ENCODE measurements at regions not wholly inside any gene's neighbourhood (a gene's known extent, or its start where the extent isn't known, plus 50 kb on each side); places are given as distances from the start of the nearest gene placed in this dataset.

DNA sequence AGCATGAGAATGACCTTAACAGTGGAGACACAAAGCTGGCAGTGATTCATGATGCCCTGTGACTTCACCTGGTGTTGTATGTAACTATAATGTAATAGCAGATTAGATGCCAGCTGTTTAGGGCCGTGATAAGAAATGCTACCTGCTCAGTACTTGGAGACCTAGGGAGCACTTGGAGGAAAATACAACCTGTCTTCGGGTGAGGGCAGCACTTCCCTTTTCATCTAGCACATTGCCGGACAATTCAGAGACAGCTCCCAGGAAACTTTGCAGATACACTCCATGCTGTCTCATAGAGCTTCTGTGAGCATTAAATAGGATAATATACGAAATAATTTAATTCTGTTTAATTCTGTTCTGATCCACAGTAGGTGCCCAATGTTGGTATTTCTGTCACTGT lies 668.5 kb downstream of the TSN start:
- POLR2A ChIA-PET = no interaction called here
- DNase-seq (ENCODE audit: extremely low spot score) = no peak
- CTCF ChIA-PET = no interaction called here
- TF ChIP-seq LEF1 (IDR thresholded peaks at IDR 0.05; ENCODE audit: borderline replicate concordance) (no peak), ELF4 (IDR thresholded peaks at IDR 0.05) (no peak), BHLHE40 (IDR thresholded peaks at IDR 0.05; ENCODE audit: borderline replicate concordance) (no peak), FOXK2 (IDR thresholded peaks at IDR 0.05) (no peak), CTBP1 (IDR thresholded peaks at IDR 0.05; ENCODE audit: borderline replicate concordance) (no peak), SP1 (IDR thresholded peaks at IDR 0.05) (no peak), L3MBTL2 (conservative IDR thresholded peaks at IDR 0.05) (no peak), FOXM1 (IDR thresholded peaks at IDR 0.05; ENCODE audit: borderline replicate concordance) (no peak), NFRKB (IDR thresholded peaks at IDR 0.05) (no peak)
- TF ChIP-seq, protein P1, sequence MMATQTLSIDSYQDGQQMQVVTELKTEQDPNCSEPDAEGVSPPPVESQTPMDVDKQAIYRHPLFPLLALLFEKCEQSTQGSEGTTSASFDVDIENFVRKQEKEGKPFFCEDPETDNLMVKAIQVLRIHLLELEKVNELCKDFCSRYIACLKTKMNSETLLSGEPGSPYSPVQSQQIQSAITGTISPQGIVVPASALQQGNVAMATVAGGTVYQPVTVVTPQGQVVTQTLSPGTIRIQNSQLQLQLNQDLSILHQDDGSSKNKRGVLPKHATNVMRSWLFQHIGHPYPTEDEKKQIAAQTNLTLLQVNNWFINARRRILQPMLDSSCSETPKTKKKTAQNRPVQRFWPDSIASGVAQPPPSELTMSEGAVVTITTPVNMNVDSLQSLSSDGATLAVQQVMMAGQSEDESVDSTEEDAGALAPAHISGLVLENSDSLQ (IDR thresholded peaks at IDR 0.05) = no peak

DNA sequence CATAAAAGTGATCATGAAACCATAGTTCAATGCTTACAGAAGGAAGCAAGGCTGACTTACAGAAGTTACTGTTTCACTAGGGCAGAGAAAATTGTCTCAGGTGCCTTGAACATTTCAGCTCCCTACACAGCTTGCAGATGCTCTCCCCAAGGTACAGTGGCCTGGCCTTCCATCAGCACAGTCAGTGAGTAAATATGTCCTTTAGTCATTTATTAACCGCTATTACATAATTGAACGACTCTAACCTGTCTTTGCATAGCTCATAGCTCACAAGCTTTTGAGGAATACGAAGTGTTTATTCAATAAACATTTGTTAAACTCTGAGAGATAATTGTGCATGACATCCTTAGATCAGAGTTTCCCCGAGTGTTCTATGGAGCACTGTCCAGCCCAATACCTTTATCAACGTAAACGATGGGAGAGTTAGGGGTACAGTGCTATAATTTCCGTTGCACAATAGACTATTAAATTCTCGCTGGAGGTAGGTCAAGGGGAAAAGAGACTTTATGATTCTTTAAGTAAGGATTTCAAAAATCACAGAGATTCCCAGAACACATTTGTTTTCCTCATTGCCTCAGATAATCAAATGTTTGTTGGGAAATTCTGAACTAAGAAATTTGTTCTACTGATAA lies 677.8 kb downstream of the TSN start:
- DNase-seq (ENCODE audit: extremely low spot score) = no peak
- ChIA-PET POLR2A (no interaction called here), CTCF (no interaction called here)

DNA sequence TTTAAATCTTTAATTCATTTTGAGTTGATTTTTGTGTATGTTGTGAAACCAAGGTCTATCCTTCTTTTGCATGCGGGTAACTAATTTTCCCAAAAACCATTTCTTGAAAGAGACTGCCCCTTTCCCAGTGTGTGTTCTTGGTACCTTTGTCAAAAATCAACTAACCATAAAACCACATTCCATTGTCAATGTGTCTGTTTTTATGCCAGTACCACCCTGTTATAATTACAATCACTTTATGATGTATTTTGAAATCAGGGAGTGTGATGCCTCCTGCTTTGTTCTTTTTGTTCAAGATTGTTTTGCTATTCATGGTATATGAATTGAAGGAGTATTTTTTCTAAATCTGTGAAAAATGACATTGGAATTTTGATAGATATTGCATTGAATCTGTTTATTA lies 689.6 kb downstream of the TSN start:
- ChIA-PET POLR2A (no interaction called here), CTCF (no interaction called here)
- DNase-seq (ENCODE audit: extremely low spot score) = no peak
- no peak for TF ChIP-seq BHLHE40 (IDR thresholded peaks at IDR 0.05; ENCODE audit: borderline replicate concordance)
- no peak for TF ChIP-seq LEF1 (IDR thresholded peaks at IDR 0.05; ENCODE audit: borderline replicate concordance)
- no peak for TF ChIP-seq SUZ12 (IDR thresholded peaks at IDR 0.05)
- no peak for TF ChIP-seq ZNF384 (IDR thresholded peaks at IDR 0.05)

More for the DNA sequence above, 677.8 kb downstream of the TSN start:
- TF ChIP-seq ELF4 (IDR thresholded peaks at IDR 0.05) (no peak), CTBP1 (IDR thresholded peaks at IDR 0.05; ENCODE audit: borderline replicate concordance) (no peak), SUZ12 (IDR thresholded peaks at IDR 0.05) (no peak), FOXA1 (IDR thresholded peaks at IDR 0.05) (no peak), L3MBTL2 (conservative IDR thresholded peaks at IDR 0.05) (no peak), BHLHE40 (IDR thresholded peaks at IDR 0.05; ENCODE audit: borderline replicate concordance) (no peak), HDGF (IDR thresholded peaks at IDR 0.05; ENCODE audit: borderline replicate concordance) (no peak), ARNT (IDR thresholded peaks at IDR 0.05) (no peak), FOXM1 (IDR thresholded peaks at IDR 0.05; ENCODE audit: borderline replicate concordance) (no peak), TARDBP (IDR thresholded peaks at IDR 0.05) (no peak), ZNF384 (IDR thresholded peaks at IDR 0.05) (no peak), LEF1 (IDR thresholded peaks at IDR 0.05; ENCODE audit: borderline replicate concordance) (no peak)
- TF ChIP-seq, protein P1 (IDR thresholded peaks at IDR 0.05) = no peak

DNA sequence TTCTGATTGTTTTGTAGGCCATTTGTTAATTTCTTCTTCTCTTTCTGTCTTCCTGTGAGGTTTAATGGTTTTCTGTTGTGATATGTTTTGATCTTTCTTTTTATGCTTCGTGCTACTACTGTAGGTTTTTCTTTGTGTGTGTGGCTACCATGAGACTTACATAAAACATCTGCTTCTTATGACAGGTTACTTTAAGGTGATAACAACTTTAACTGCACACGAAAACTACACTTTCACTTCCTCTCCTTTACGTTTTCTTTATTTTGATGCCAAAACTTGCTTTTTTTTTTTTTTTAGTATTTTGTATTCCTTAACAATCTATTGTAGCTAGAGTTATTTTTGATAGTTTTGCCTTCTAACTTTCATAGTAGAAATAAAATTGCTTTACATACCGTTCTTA lies 691.3 kb downstream of the TSN start:
- TF ChIP-seq BHLHE40 (IDR thresholded peaks at IDR 0.05; ENCODE audit: borderline replicate concordance) = no peak
- TF ChIP-seq, protein P1 (IDR thresholded peaks at IDR 0.05) = no peak
- TF ChIP-seq SP1 (IDR thresholded peaks at IDR 0.05) = no peak
- TF ChIP-seq FOXA1 (IDR thresholded peaks at IDR 0.05) = no peak
- TF ChIP-seq L3MBTL2 (conservative IDR thresholded peaks at IDR 0.05) = no peak
- no peak for TF ChIP-seq LEF1 (IDR thresholded peaks at IDR 0.05; ENCODE audit: borderline replicate concordance)
- TF ChIP-seq NFRKB (IDR thresholded peaks at IDR 0.05) = no peak
- TF ChIP-seq SUZ12 (IDR thresholded peaks at IDR 0.05) = no peak
- TF ChIP-seq ELF4 (IDR thresholded peaks at IDR 0.05) = no peak
- no peak for TF ChIP-seq ZNF384 (IDR thresholded peaks at IDR 0.05)
- no peak for TF ChIP-seq TARDBP (IDR thresholded peaks at IDR 0.05)
- TF ChIP-seq HDGF (IDR thresholded peaks at IDR 0.05; ENCODE audit: borderline replicate concordance) = no peak
- TF ChIP-seq FOXM1 (IDR thresholded peaks at IDR 0.05; ENCODE audit: borderline replicate concordance) = no peak
- TF ChIP-seq FOXK2 (IDR thresholded peaks at IDR 0.05) = no peak
- TF ChIP-seq ARNT (IDR thresholded peaks at IDR 0.05) = no peak
- POLR2A ChIA-PET = no interaction called here
- CTCF ChIA-PET = no interaction called here
- DNase-seq (ENCODE audit: extremely low spot score) = no peak

DNA sequence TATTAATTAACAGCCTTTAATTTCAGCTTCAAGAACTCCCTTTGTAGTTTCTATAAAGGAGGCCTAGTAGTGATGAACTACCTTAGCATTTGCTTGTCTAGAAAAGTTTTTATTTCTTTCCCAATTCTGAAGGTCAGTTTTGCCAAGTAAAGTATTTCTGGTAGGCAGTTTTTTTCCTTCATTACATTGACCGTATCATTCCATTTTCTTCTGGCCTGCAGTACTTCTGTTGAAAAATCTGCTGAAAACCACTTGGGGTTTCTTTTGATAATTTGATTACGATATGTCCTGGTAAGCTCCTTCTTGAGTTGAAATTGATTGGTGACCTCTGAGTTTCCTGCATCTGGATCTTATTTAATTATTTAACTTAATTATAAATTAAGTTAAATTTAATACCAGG lies 691.8 kb downstream of the TSN start:
- ChIA-PET CTCF (no interaction called here), POLR2A (no interaction called here)
- TF ChIP-seq, protein P1 (IDR thresholded peaks at IDR 0.05) = no peak
- TF ChIP-seq FOXA1 (IDR thresholded peaks at IDR 0.05) (no peak), BHLHE40 (IDR thresholded peaks at IDR 0.05; ENCODE audit: borderline replicate concordance) (no peak), SP1 (IDR thresholded peaks at IDR 0.05) (no peak), SUZ12 (IDR thresholded peaks at IDR 0.05) (no peak), L3MBTL2 (conservative IDR thresholded peaks at IDR 0.05) (no peak), ELF4 (IDR thresholded peaks at IDR 0.05) (no peak), CTBP1 (IDR thresholded peaks at IDR 0.05; ENCODE audit: borderline replicate concordance) (no peak), FOXK2 (IDR thresholded peaks at IDR 0.05) (no peak), FOXM1 (IDR thresholded peaks at IDR 0.05; ENCODE audit: borderline replicate concordance) (no peak), HDGF (IDR thresholded peaks at IDR 0.05; ENCODE audit: borderline replicate concordance) (no peak), LEF1 (IDR thresholded peaks at IDR 0.05; ENCODE audit: borderline replicate concordance) (no peak), ZNF384 (IDR thresholded peaks at IDR 0.05) (no peak), TARDBP (IDR thresholded peaks at IDR 0.05) (no peak), ARNT (IDR thresholded peaks at IDR 0.05) (no peak), NFRKB (IDR thresholded peaks at IDR 0.05) (no peak)

More for the DNA sequence above, 691.8 kb downstream of the TSN start:
- no peak for DNase-seq (ENCODE audit: extremely low spot score)

Data from HEK293T (cell line).